ENCODE measurements at regions not wholly inside any gene's neighbourhood (a gene's known extent, or its start where the extent isn't known, plus 50 kb on each side); places are given as distances from the start of the nearest gene placed in this dataset.

GRCh38 chr3:1727242-1727641 is 371.4 kb upstream of the CNTN4 start:
- no peak overlapping the region for H3K27ac ChIP-seq
- no peak for TF ChIP-seq CTCF (IDR thresholded peaks at IDR 0.05)

GRCh38 chr3:1728510-1728909 is 370.2 kb upstream of the CNTN4 start:
- DNase-seq (ENCODE audit: low spot score): no peak
- no peak overlapping the region for H3K27ac ChIP-seq
- H3K4me3 ChIP-seq: no peak overlapping the region
- TF ChIP-seq CTCF (IDR thresholded peaks at IDR 0.05): no peak

More at GRCh38 chr3:1727242-1727641, 371.4 kb upstream of the CNTN4 start:
- no peak for DNase-seq (ENCODE audit: low spot score)
- H3K4me3 ChIP-seq: no peak overlapping the region

- H3K4me3 ChIP-seq: no peak overlapping the region
Observed at GRCh38 chr3:1734494-1735122, 364.1 kb upstream of the CNTN4 start.

GRCh38 chr3:1752205-1752604 is 346.5 kb upstream of the CNTN4 start:
- Histone ChIP-seq H3K4me3 (no peak overlapping the region), H3K27ac (no peak overlapping the region)
- no peak for TF ChIP-seq CTCF (IDR thresholded peaks at IDR 0.05)
- DNase-seq (ENCODE audit: low spot score): no peak

More at GRCh38 chr3:1734494-1735122, 364.1 kb upstream of the CNTN4 start:
- no peak for TF ChIP-seq CTCF (IDR thresholded peaks at IDR 0.05)
- no peak overlapping the region for H3K27ac ChIP-seq
- DNase-seq (ENCODE audit: low spot score): no peak

- no peak for DNase-seq (ENCODE audit: low spot score)
- H3K27ac ChIP-seq: no peak overlapping the region
- no peak for TF ChIP-seq CTCF (IDR thresholded peaks at IDR 0.05)
- H3K4me3 ChIP-seq: no peak overlapping the region
Observed at GRCh38 chr3:1766384-1766783, 332.3 kb upstream of the CNTN4 start.

GRCh38 chr3:1773679-1774078 is 325.0 kb upstream of the CNTN4 start:
- DNase-seq (ENCODE audit: low spot score): no peak
- no peak overlapping the region for H3K27ac ChIP-seq
- no peak for TF ChIP-seq CTCF (IDR thresholded peaks at IDR 0.05)
- no peak overlapping the region for H3K4me3 ChIP-seq

- Histone ChIP-seq H3K27ac (no peak overlapping the region), H3K4me3 (no peak overlapping the region)
- no peak for DNase-seq (ENCODE audit: low spot score)
- no peak for TF ChIP-seq CTCF (IDR thresholded peaks at IDR 0.05)
Observed at GRCh38 chr3:1774597-1774996, 324.1 kb upstream of the CNTN4 start.
